HL-60 (cell line): ENCODE measurements at regions not wholly inside any gene's neighbourhood (a gene's known extent, or its start where the extent isn't known, plus 50 kb on each side); places are given as distances from the start of the nearest gene placed in this dataset.

ENCODE experiments used
- REST ChIP-seq: IDR thresholded peaks from 2 replicates; pipeline ENCODE4 v1.6.1; 2012; ENCODE audit warnings: low read depth; ENCODE audit not compliant: insufficient replicate concordance
- TF ChIP-seq, protein P1 (sequence below): IDR thresholded peaks from one replicate; pipeline ENCODE4 v1.5.1; 2011; ENCODE audit warnings: low read length, control low read depth, inconsistent platforms; ENCODE audit not compliant: insufficient read depth

GRCh38 chr10:21057436-21057835, 160.3 kb upstream of the NEBL start:
- TF ChIP-seq, protein P1, sequence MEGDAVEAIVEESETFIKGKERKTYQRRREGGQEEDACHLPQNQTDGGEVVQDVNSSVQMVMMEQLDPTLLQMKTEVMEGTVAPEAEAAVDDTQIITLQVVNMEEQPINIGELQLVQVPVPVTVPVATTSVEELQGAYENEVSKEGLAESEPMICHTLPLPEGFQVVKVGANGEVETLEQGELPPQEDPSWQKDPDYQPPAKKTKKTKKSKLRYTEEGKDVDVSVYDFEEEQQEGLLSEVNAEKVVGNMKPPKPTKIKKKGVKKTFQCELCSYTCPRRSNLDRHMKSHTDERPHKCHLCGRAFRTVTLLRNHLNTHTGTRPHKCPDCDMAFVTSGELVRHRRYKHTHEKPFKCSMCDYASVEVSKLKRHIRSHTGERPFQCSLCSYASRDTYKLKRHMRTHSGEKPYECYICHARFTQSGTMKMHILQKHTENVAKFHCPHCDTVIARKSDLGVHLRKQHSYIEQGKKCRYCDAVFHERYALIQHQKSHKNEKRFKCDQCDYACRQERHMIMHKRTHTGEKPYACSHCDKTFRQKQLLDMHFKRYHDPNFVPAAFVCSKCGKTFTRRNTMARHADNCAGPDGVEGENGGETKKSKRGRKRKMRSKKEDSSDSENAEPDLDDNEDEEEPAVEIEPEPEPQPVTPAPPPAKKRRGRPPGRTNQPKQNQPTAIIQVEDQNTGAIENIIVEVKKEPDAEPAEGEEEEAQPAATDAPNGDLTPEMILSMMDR = no peak
- no peak for TF ChIP-seq REST
